Heart left ventricle (tissue), 16 donors: ENCODE measurements at regions not wholly inside any gene's neighbourhood (a gene's known extent, or its start where the extent isn't known, plus 50 kb on each side); places are given as distances from the start of the nearest gene placed in this dataset.

ENCODE experiments used
- ATAC-seq, 4 donors: fragments of 200-7000 bp; cut with Tn5 transposase; one replicate each; pipeline ENCODE4 v1.9.1; 2020 to 2022; ENCODE audit warnings: moderate library complexity in 4 of 4, mild to moderate bottlenecking in 3 of 4, moderate number of reproducible peaks in 1 of 4
- DNase-seq, 5 donors: peaks; one replicate each; pipeline ENCODE4 v3.0.0-alpha.2; 2020
- H3K27ac ChIP-seq, 12 donors: fragments of 200-600 bp; sonication (generic) in 4 of 12; one replicate each; pipeline versions ENCODE4 v1.5.0 to v1.8.0; 2016 to 2022; ENCODE audit warnings: mild to moderate bottlenecking in 2 of 12
- H3K27me3 ChIP-seq, 9 donors: fragments of 200-600 bp; sonication (generic) in 2 of 9; one replicate each; pipeline versions ENCODE4 v1.5.1 to v1.8.0; 2016 to 2022; ENCODE audit warnings: mild to moderate bottlenecking in 3 of 9
- H3K36me3 ChIP-seq, 9 donors: fragments of 200-600 bp; sonication (generic) in 2 of 9; one replicate each; pipeline versions ENCODE4 v1.5.0 to v1.8.0; 2018 to 2022; ENCODE audit warnings: mild to moderate bottlenecking in 2 of 9
- H3K4me1 ChIP-seq, 12 donors: fragments of 200-600 bp; sonication (generic) in 4 of 12; one replicate each; pipeline versions ENCODE4 v1.5.0 to v1.8.0; 2016 to 2022; ENCODE audit warnings: mild to moderate bottlenecking in 3 of 12
- H3K4me3 ChIP-seq, 12 donors: fragments of 200-600 bp; sonication (generic) in 4 of 12; one replicate each; pipeline versions ENCODE4 v1.5.0 to v1.8.0; 2017 to 2022; ENCODE audit warnings: mild to moderate bottlenecking in 9 of 12, moderate library complexity in 4 of 12
- H3K9me3 ChIP-seq, 12 donors: fragments of 200-600 bp; sonication (generic) in 4 of 12; one replicate each; pipeline versions ENCODE4 v1.5.0 to v1.8.0; 2016 to 2022; ENCODE audit warnings: mild to moderate bottlenecking in 1 of 12
- POLR2A ChIP-seq, 2 donors: fragments of 450-650 bp; IDR thresholded peaks; one replicate each; pipeline ENCODE4 v1.6.1; 2017; ENCODE audit warnings: antibody characterized with exemption in 2 of 2, mild to moderate bottlenecking in 2 of 2, moderate library complexity in 2 of 2
- whole genome bisulfite sequencing, 4 donors: extraction: QIAGEN DNeasy Blood & Tissue Kit in 2 of 4; methylation state at CpG; one replicate each; pipeline versions ENCODE4 v1.1.5 to v1.1.7; 2013 to 2018; 5-methylcytosine and 5-hydroxymethylcytosine counted together
- intact Hi-C, 10 donors: fragments of 100-400 bp; cut with DNase I; formaldehyde crosslinking; loops; one replicate each; pipeline versions ENCODE4 v1.11.1 to v1.14.2; 2022
- TF ChIP-seq, protein P1 (sequence below), 12 donors: fragments of 200-600 bp; sonication (generic) in 4 of 12; IDR thresholded peaks; one replicate each; pipeline versions ENCODE4 v1.5.0 to v1.8.0; 2018 to 2022; ENCODE audit warnings: antibody characterized with exemption in 12 of 12, mild to moderate bottlenecking in 5 of 12
- donor health status: ischemic (EF 13 %, LVEDD 7.1; RV severe dilation, severe dysfunction).
- donor health status: healthy with polysubstance abuse.
- donor health status: DM: no; HTN: yes; CAD: no.
- donor health status: DM: no; HTN: no; CAD: no.
- donor health status: ischemic (EF 25% LVEDD 6.9; RV normal size, moderate dysfunction).
- donor health status: ischemic (EF 25% LVEDD 5.7; RV mildly dilated, moderate dysfunction).
- donor health status: healthy.
- donor health status: DM: yes; HTN: yes; CAD: no.
- donor health status: ischemic (EF 35%, LVEDD 5.7; RV mildly dilated, moderate dysfunction).
- donor health status: nonischemic (EF 11% LVEDD 7.7; RV severe dilation, severe dysfunction).
- donor health status: DM: yes; HTN: yes; CAD: no.
- donor health status: PGD.
- donor health status: ischemic (EF 29% LVEDD 5.4; RV normal size, mild dysfunction).
- donor health status: nonischemic (EF 23%, LVEDD 6.1; RV moderate dilation, normal function).

DNA sequence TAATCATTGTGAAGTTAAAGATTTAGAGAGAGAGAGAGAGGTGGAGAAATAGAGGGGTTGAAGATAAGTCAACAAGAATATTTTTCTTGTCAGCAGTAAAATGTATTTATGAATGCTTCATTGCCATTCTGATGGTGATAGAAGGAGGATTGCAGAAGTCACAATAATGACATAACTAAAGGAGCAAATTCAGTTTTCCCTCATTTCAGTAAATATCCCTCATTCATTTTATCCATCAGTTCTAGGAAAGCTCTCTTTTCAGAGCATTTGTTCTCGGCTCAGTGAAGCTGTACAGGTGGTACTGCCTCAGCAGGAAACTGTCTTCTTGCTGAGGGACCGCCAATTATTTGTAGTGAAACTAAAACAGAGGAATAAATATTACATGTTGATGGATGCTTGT lies 681.4 kb downstream of the CETN3 start:
- DNase-seq (no peak), ATAC-seq (no peak)
- no peak for TF ChIP-seq POLR2A (IDR thresholded peaks at IDR 0.05)
- TF ChIP-seq, protein P1, sequence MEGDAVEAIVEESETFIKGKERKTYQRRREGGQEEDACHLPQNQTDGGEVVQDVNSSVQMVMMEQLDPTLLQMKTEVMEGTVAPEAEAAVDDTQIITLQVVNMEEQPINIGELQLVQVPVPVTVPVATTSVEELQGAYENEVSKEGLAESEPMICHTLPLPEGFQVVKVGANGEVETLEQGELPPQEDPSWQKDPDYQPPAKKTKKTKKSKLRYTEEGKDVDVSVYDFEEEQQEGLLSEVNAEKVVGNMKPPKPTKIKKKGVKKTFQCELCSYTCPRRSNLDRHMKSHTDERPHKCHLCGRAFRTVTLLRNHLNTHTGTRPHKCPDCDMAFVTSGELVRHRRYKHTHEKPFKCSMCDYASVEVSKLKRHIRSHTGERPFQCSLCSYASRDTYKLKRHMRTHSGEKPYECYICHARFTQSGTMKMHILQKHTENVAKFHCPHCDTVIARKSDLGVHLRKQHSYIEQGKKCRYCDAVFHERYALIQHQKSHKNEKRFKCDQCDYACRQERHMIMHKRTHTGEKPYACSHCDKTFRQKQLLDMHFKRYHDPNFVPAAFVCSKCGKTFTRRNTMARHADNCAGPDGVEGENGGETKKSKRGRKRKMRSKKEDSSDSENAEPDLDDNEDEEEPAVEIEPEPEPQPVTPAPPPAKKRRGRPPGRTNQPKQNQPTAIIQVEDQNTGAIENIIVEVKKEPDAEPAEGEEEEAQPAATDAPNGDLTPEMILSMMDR (IDR thresholded peaks at IDR 0.05) = no peak
- no peaks in the 10 kb centered on the region for H3K36me3 ChIP-seq
- H3K9me3 ChIP-seq = no peaks in the 10 kb centered on the region
- H3K27me3 ChIP-seq = no peaks in the 10 kb centered on the region
- H3K4me1 ChIP-seq = peaks cover 0 to 15% (median 9%) of the 10 kb centered on the region in 12 donors
- 73 to 91% (median 79%) methylated on average over 2 of the region's 2 CpGs for WGBS, 4 donors
- H3K27ac ChIP-seq = no peak overlapping the region
- intact Hi-C loops = loop anchor here in 1 of 10 donors (10.0 kb wide), 1 partner anchor 993 kb away; no protein-coding TSS in a partner anchor
- no peak overlapping the region for H3K4me3 ChIP-seq

DNA sequence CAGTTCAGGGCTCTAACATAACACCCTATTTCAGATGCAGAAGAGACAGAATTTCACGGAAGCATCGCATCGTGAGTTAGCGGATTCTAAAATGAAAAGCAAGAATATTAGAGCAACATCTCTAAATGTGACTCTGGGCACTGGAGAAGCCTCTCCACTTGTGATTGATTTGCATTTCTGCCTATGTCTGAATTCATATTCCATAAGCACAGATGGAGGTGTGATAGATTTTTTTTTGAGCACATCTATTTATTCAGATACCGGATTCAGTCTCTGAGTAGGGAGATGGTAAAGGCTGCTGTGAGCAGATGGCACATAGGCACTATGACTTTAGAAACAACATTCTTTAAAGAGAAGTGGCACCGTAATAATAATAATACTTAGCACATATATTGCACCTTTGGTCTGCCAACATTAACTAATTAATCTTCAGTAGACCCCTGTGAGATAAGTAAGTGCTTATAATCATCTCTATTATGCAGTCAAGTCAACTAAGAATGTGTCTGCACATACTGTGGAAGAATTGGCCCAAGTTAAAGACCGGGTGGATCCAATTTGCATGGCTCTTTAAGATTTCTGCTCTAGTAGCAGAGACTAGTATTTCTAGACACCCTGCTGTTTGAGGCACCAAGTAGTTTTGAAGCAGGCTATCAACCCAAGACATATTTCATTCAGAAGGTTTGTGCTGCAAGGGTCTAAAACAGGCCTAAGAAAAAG lies 685.0 kb downstream of the CETN3 start:
- Histone ChIP-seq H3K27me3 (no peaks in the 10 kb centered on the region), H3K9me3 (no peaks in the 10 kb centered on the region), H3K4me1 (peaks cover 0 to 14% (median 8%) of the 10 kb centered on the region in 12 donors), H3K36me3 (no peaks in the 10 kb centered on the region), H3K27ac (no peak overlapping the region), H3K4me3 (no peak overlapping the region)
- no peak for DNase-seq
- ATAC-seq = no peak
- TF ChIP-seq POLR2A (IDR thresholded peaks at IDR 0.05) = no peak
- TF ChIP-seq, protein P1 (IDR thresholded peaks at IDR 0.05) = no peak
- 91 to 97% (median 96%) methylated on average over 7 of the region's 7 CpGs for WGBS, 4 donors
- intact Hi-C loops = loop anchor here in 1 of 10 donors (10.0 kb wide), 1 partner anchor 990 kb away; no protein-coding TSS in a partner anchor

GRCh38 chr5:89723907-89724306 lies 685.6 kb downstream of the CETN3 start:
- Histone ChIP-seq H3K9me3 (no peaks in the 10 kb centered on the region), H3K27ac (no peak overlapping the region), H3K36me3 (no peaks in the 10 kb centered on the region), H3K4me1 (peaks cover 0 to 9% (median 5%) of the 10 kb centered on the region in 12 donors), H3K27me3 (no peaks in the 10 kb centered on the region), H3K4me3 (no peak overlapping the region)
- ATAC-seq (no peak), DNase-seq (no peak)
- TF ChIP-seq POLR2A (IDR thresholded peaks at IDR 0.05) = no peak
- TF ChIP-seq, protein P1 (IDR thresholded peaks at IDR 0.05) = no peak
- WGBS, 4 donors = 82 to 90% (median 85%) methylated on average over 2 of the region's 2 CpGs
- intact Hi-C loops = loop anchor here in 1 of 10 donors (10.0 kb wide), 1 partner anchor 989 kb away; no protein-coding TSS in a partner anchor

DNA sequence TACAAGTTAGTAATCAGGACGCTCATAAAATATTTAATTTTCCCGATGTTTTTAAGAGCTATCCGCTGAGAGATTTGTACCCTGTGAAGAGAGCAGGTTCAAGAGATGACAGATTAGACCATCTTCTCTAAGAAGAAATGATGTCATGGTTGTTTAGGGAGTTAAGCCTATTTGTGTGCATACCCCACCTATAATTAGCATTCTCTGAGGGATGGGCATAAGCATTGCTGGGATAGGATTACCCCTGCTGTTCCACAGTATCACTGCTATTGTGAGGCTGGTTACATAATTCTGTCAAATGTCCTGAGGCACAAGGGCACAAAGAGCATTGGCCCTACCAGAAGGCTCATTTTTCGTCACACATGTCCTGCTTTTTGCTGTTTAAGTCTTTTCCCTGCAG lies 687.0 kb downstream of the CETN3 start:
- ATAC-seq = no peak
- no peak for TF ChIP-seq POLR2A (IDR thresholded peaks at IDR 0.05)
- TF ChIP-seq, protein P1 (IDR thresholded peaks at IDR 0.05) = no peak
- Histone ChIP-seq H3K9me3 (no peaks in the 10 kb centered on the region), H3K4me3 (no peak overlapping the region), H3K27ac (no peak overlapping the region), H3K4me1 (no peaks in the 10 kb centered on the region), H3K36me3 (no peaks in the 10 kb centered on the region), H3K27me3 (no peaks in the 10 kb centered on the region)
- 91 to 95% (median 93%) methylated on average over 4 of the region's 4 CpGs for WGBS, 4 donors
- intact Hi-C loops = loop anchor here in 1 of 10 donors (10.0 kb wide), 1 partner anchor 988 kb away; no protein-coding TSS in a partner anchor
- DNase-seq = no peak
